ENCODE measurements at regions not wholly inside any gene's neighbourhood (a gene's known extent, or its start where the extent isn't known, plus 50 kb on each side); places are given as distances from the start of the nearest gene placed in this dataset.
"Not testable (repeated sequence)": the region's sequence is repeated elsewhere in the genome, so short reads cannot be mapped to it uniquely, and the experiment has no call there.

DNA sequence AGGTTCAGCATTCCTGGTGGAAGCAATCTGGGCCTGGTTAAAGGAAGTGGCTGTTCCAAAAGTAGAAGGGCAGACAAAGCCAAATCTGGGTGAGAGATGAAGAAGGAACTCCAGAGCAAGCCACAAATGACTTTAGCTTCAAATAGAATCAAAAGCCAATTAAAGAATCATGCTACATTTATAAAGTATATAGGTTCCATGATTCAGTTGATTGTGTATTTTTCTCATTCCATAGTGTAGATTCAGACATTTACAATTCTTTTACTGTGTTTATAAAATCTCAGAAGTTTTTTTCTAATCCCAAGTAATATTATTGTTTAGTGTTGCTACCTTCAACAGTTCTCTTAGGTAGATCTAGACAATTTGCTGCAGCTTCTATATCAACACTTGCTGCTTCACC, 262.0 kb downstream of the PLK2 start:
- DNase-seq: no peak

DNA sequence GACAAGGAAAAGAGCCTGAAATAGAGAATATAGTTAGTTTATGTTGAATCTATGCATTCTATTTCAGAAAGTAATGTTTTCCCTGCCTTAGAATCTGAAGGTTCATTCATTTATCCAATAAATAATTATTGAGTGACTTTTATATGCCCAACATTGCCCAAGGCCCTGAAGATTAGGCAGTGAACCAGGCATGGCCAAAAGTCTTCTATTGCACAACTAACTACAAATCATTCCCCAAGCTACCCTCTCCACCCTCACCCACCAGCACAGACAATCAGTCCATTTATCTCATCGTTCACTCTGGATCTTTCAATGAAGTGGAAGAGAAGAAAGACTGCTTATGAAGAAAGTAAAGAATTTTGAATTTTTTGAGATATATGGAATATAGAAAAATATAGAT, 268.4 kb downstream of the PLK2 start:
- no peak for DNase-seq

DNA sequence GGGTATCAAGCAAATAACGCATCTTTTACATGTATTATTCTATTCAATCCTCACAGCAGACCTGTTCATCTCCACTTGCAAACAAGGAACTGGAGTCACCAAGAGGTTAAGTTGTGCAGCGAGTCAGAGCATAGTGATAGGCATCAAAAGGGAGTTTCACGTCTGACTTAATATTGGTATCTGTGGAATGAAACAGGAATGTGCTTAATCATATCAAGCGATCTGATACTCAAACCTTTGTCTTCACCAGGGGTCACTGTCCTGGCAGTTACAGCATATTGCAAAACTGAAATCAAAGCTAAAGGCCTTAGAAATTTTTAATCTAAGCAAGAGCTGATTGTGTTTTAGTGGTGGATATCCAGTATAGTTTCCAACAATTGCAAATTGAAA, 271.6 kb downstream of the PLK2 start:
- no peak for DNase-seq

DNA sequence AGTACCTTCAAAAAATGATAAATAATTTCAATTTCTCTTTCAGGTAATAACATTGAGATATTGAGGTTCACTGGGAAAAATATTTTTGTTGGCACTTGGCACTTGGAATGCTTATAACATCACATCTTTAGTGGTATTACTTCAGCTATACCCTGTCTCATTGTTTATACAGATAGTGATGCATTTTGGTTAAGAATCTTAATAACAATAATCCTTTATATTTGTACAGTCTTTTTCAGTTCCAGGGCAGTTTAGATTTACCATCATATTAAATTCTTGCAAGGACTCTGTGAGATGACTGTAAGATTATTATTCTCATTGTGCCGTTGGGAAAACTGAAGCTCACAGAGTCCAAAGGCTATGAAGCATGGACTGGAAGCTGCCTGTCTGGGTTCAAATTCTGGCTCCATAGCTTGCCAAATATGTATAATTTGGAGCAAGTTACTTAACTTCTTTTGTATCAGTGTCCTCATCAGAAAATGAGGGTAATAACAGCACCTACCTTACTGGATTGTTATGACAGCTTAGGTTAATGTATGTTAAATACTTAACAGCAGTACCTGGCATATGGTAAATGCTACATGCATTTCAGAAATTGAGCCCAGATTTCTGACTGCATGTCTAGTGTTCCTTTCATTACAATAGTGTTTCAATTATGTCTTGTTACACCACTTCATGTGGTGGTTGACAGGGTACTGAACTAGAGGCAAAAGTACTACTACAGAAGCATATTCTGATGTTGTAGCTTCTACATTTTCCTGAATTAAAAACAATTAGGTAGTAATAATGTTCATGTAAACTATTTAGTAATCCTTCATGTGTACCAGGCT, 272.2 kb downstream of the PLK2 start:
- DNase-seq: no peak

DNA sequence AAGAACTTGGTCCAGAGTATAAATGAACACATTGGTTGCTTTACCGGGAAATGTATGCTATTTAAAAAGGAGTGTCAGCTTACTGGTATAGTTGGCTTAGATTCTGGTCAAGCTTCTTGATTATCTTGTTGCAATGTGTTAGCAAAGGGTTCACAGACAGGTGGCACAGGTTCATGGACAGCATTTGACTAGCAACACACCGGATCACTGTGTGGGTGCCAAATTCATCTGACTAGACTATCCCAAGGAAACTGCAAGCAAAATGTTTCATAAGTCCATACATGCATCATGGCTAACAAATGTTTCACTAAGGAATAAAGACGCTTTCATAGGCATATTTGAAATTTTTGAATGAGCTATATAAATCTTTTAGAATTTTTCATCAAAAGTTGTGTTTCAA, 274.1 kb downstream of the PLK2 start:
- no peak for DNase-seq

DNA sequence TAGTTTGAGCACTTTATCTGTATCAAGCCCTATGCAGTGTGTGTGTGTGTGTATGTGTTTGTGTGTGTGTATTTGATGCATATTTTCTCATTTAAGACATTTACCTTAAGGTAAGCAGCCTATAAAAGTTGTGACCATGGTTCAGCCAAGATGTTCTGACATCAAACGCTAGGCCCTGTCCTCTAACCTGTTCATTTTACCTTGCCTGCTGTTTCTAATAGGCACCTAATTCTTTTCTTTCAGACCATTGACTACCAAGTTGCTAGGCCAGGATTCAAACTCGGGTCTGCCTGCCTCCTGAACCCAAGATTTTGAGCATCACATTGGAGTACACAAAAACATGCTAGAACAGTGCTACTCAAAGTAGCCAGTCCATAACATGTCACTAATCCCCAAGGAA, 274.5 kb downstream of the PLK2 start:
- DNase-seq: no peak

DNA sequence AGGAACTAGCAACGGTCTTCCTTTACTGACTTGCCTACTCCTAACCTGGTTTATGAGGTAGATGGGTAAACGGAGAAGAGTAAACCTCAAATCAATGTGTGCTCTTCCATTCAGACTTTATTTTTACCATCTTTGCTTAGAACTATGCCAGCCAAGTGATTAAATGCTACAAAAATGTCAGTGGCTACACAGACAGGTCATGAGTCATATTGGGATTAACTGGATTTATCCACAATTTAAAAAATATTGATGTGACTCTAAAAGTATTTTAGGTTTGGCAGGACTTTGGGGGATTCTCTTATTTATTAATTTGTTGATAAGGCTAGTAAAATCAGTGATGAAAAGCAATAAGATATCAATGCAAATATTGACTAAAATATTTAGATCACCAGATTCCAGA, 275.0 kb downstream of the PLK2 start:
- DNase-seq: no peak

DNA sequence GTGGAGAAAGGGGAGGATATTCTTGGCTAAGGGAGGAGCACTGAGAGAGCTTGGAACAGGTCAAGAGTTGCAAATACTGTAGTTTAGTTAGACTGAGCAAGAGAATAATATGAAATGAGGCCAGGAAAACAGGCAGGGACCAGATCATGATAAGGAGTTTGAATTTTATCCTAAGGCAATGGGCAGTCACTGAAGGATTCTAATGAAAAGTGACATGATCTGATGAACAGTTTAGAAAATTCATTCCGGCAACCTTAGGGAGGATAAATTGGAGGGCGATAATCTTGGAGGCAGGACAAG, 276.1 kb downstream of the PLK2 start:
- DNase-seq: no peak

DNA sequence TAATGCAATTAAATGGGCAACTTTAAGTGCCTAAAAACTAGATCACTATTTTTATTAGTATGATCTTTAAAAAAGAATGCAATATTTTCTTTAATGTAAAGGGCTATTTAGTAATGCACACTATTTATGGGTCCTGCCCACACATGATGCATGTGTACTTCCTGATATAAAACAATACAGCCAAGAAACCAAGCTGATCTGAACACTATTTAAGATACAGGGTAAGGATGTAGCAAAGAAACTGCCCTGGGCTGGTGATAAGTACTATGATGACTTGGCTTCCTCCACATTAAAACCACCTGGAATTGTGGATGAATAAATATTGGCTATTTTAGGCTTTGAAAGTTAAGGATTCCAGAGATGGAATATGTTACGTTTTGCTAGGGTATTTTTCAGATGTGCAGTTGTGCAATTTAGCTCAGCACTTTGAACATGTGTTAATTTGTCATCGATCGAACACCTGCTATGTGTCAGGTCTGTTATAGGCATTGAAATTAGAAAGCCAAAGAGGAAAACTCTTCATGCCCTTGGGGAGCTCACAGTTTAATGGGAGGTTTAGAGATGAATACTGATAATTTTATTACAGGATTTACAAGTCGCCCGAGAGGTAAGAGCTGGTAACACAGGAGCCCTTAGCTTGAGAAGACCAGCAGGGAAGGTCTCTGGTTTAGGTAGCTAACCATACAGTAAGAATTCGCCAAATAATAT, 276.7 kb downstream of the PLK2 start:
- DNase-seq: no peak

DNA sequence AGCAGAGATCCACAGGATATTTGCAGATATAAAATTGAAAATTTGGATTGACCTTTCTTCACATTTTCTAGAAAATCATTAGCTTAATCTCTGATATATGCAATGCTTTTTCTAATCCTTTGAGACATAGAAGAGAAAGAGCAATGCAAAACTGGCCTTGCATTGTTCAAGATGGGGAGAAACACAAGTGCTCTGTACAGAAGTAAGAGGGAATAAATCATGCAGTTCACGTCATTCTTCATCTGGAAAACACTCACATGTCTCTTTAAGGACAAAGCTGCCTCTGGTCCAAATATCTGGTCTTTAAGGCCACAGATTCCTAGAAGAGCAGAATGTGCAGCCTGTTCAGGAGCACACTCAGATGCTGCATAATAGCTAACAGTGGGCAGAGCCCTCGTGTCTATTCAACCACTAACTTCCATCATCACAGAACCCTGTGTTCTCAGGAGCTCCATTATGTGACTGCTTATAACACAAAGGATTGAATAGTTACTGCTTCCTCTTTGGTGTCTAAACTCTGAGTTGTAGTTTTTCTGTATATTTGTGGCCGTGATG, 277.5 kb downstream of the PLK2 start:
- DNase-seq: no peak

DNA sequence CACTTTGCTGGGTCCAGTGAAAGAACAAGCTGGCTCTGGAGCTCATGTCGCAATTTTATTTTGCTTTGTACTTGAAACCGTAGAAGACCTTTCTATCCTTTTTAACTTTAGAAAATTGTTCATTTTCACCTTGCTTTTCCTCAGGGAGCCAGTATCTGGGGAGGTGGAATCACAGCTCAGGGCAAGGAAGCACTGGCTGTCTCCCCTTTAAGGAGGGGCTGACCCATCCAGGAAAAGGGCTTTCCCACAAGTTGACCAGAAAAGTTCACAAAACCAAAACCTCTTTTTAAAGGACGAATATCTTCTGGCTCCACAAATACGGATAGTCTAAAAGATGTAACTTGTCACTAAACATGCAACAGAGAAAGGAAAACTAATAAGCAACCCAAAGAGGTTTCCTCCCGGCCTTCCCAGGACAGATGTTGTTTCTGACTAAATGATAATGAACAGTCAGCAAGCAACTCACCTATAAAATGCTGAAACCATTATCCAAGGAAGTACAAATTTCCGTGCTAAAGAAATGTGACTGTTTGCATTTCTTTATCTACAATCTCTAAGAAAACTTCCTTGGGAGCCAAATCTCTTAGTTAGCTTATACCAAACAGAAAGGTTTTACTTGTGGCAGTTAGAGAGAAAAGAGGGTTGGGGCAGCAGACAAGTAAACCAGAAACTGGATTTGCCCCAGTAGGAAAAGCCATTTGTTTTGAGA, 278.2 kb downstream of the PLK2 start:
- no peak for DNase-seq

DNA sequence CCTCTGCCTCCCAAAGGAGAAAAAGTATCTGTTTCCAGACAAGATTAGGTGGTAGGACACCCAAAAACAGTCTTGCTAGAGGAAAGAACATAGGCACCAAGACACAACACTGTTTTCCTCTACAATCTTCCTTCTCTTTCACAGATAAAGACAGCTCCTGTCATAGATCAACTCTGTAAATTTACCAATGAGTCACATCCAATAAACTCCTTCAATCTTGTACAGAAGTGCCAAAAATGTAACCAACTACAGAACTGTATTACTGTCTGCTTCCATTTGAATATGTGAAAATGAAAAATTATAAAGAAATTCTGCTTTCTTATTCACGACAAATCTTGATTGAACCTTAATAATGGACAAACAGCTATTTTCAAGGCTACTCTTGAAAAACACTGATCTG, 286.9 kb downstream of the PLK2 start:
- DNase-seq: no peak

DNA sequence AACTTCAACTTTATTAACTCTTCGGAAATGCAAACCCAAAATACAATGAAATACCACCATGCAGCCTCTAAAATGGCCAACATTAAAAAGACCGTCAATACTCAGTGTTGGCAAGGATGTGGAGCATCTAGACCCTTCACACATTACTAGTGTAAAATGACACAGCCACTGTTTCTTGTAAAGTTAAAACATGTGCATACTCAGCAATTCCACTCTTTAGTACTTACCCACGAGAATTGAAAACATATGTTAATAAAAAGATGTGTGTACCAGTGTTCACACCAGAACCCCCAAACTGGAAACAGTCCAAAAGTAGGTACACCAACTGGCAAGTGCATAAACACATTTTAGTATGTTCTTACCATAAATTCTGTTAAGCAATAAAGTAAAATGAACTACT, 294.7 kb downstream of the PLK2 start:
- no peak for DNase-seq

DNA sequence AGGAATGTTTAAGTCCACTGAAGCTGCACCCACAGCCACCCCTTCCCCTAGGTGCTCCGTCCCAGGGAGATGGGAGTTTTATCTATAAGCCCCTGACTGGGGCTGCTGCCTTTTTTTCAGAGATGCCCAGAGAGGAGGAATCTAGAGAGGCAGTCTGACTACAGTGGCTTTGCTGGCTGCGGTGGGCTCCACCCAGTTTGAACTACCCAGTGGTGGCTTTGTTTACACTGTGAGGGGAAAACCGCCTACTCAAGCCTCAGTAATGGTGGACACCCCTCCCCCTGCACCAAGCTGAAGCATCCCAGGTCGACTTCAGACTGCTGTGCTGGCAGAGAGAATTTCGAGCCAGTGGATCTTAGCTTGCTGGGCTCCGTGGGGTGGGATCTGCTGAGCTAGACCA, 298.0 kb downstream of the PLK2 start:
- not testable (repeated sequence) for DNase-seq

DNA sequence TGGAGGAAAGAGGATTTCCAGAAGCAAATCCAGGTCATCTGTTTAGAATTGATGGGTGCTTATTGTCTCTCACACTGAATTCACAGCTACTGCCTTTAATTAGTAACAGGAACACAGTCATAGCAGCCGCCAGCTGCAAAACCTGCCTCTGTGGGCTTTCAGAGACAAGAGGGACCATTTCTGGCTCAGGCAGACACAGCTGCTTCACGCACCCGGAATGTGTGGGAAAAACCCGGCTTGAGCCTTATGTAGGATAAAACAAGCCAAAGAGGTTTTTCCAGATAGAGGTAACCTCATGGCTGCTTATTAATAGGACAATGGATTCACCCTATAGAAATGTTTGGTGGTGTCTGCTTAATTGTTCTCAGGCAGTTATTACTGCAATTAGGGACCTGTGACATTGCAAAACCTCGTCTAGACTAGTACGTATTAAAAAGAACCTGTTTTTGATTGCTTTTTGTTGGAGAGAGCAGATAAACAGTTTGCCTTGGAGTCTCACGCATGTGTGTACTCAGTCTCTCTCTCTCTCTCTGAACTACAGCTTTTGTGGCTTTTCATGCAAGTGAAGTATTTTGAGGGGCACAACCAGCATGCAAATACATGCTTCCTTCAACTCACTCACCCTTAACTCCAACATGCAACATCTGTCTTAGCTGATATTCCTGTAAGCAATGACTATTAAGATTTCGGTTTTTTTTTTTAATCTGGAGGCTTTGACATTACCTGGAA, 302.7 kb downstream of the PLK2 start:
- no peak for DNase-seq

DNA sequence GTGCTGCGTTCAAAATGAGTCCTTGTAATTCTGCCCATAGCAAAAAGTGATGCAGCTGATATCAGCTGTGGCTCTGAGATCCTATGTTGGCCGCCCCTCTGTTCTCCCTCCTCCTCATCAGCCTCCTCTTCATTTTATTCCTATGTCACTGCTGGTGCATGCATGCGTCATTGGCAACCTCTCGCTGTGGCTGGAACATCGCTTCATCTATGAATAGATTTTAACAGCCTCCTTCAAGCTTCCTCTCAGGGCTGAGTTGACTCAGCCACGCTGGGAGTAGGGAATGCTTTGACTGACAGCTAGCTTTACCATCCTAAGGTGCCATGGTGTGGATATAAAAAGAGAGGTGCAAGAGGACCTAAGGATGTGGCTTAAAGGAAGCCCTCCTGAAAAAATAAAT, 303.5 kb downstream of the PLK2 start:
- DNase-seq: no peak

DNA sequence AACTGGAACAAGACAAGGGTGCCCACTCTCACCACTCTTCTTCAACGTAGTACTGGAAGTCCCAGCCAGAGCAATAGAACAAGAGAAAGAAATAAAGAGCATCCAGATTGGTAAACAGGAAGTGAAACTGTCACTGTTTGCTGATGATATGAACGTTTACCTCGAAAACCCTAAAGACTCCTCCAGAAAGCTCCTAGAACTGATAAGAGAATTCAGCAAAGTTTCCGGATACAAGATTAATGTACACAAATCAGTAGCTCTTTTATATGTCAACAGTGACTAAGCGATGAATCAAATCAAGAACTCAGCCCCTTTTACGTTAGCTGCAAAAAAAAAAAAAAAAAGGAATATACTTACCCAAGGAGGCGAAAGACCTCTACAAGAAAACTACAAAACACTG, 306.6 kb downstream of the PLK2 start:
- no peak for DNase-seq

DNA sequence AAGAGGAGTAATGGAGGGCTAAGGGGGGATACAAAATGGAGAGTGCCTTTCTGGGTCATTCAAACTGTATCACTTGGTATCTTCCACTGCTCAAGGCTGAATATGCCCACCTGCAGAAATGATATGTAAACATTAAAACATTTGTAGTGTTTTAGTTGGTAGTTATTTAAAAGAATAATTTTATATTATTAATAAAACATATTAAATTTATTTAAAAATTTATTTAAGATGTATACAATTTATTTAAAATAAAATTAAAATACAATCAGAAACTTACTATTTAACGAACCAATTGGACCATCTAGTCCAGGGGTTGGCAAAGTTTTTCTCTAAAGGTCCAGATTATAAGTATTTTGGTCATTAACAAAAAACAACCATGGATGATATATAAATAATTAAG, 308.5 kb downstream of the PLK2 start:
- DNase-seq: no peak

DNA sequence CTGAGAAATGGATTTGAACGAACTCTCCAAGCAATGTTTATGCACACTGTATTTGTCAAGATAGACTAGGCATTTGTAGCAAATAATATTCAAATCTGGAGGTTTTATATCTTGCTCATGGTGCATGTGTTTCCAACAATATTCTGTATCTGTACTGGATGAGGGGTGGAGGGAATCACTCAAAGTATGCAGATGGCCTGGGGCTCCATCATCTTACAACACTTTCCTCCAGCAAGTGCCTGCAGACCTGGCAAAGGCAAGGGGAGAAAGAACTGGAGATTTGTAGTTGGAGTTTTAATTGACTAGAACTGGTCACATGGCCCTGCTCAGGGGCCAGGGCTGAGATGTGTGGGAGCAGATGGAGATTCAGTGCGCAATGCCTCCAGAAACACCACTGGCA, 309.0 kb downstream of the PLK2 start:
- no peak for DNase-seq

DNA sequence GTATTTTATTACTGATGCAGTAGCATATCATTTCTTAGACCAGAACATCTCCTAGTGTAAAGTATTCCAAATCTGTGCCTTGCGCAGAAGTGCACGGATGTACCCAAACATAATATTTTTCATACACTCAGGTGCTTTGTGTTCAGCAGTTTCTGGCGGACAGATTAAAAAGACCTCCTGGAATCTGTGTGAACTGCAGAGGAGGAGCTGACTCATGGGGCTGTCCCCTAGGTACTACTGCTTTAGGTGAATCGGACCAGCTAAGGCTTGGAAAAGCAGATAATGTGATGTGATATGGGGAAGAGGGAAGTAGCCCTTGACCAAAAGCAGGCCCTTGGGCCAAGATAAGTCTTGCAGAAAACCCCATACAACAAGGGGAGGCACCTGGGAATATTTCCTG, 310.1 kb downstream of the PLK2 start:
- DNase-seq: no peak

DNA sequence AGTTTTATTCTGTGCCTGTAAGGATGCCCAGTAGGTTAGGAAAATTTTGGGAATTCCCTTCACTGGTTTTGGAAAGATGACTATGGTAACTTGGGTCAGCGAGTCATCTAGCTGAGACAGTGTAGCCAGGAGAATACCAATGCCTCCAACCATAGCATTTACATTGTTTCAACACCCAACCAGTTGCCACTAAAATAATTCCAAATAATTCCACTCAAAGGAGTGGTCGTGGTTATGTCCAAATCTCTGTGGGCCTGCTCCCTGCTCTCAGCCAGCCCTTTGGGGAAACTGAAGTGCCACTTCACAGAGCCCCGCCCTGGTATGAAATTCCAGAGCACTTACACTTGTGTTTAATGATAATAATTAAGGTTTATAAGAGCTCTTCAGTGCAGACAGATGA, 310.5 kb downstream of the PLK2 start:
- no peak for DNase-seq

DNA sequence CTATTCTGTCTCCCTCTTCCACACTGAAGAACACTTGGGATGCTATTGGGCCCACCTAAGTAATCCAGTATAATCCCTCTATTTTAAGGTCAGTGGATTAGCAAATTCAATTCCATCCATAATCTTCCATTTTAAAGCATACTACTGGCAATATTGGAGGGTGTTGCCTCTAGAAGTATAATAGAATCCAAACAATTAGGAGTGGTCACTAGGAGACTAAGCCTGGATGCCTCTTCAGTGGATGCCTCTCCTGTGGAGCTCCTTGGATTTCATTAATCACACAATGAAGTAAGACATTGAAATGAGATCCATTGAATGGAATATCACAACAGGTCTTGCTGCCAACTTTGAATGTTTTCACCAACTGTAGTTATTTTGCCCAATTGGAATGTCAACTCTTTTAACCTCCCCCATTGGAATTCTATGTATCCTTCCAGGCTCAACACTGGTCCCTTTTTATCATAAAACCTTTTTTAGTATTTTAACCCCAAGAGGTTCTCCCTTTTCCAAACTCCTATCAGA, 311.6 kb downstream of the PLK2 start:
- DNase-seq: no peak

DNA sequence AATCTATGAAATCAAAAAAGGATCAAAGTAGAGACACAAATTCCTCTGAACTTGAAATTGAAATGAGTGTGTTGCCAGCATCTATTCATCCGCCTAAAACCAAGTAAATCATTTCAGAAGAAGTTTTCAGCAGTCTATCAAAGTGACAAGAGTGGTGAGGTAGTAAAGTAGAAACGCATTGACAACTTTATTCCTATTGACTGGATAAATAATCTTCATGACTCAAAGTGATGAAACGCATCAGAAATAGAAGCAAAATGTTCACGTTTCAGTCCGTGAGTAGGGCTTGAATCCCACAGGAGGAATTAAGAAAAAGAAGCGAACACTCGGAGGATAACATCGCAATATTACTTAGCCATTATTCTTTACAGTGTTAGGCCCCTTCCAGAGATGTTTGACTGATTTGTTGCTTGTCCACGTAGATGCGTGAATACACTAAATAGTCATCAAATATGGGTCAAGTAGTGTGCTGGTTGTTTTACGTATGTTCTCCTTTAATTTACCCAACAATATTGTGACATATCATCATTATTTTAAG, 314.4 kb downstream of the PLK2 start:
- no peak for DNase-seq

Data from activated CD4-positive, alpha-beta T cell treated with anti-CD3 and anti-CD28 coated beads, Interleukin-2, amount 50 U/mL, for 48 hours (primary cell).